ENCODE measurements at regions not wholly inside any gene's neighbourhood (a gene's known extent, or its start where the extent isn't known, plus 50 kb on each side); places are given as distances from the start of the nearest gene placed in this dataset.

DNA sequence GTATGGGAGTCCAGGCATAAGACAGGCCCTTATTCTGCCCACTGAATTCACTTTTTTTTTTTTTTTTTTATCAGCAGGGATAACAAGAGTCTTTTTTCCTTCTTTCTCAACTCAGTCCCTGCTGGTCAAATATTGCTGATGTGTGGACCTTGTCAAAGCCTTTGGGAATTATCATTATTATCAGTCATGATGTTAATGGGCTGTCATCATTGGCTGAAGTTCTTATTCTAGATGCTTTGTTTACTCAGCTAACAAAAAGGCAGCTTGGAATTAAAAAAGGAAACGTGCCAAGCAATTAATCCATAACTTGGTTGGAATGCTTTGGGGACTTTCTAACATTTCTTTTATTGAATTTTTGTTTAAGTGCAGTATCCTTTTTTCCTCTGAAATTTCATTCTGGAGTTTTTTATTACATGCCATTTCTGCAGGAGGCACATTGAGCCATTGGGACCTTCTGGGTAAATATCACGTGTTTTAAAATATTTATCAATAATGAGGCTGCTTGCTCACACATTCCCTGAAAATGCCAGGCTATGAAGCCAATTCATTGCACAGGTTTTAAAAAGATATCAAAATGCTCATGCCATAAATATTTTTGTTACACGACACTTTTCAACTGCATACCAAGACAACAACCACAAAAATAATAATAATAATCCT, 246.3 kb downstream of the TXNL1 start:
- ATAC-seq (no peak), DNase-seq (ENCODE audit: low read depth, low spot score) (no peak)
- Histone ChIP-seq H3K27me3 (ENCODE audit: control insufficient read depth, insufficient read depth, low read length) (no peaks in the 10 kb centered on the region), H3K36me3 (ENCODE audit: control insufficient read depth, insufficient read depth, low read length) (no peaks in the 10 kb centered on the region), H3K9me3 (ENCODE audit: control insufficient read depth, insufficient read depth, low read depth, low read length) (no peaks in the 10 kb centered on the region), H3K4me1 (ENCODE audit: control insufficient read depth, insufficient read depth, low read length) (no peaks in the 10 kb centered on the region), H3K27ac (ENCODE audit: low read length) (no peak overlapping the region), H3K4me3 (ENCODE audit: low read depth in 2 of 2, low read length in 2 of 2) (no peak overlapping the region)
- ChIA-PET POLR2A (no interaction called here), CTCF (no interaction called here)
- in situ Hi-C loops (cut with HindIII; ENCODE audit: low pct_unique_long_range_greater_than_20kb, low sequenced_read_pairs): no loop called here
- TF ChIP-seq REST (IDR thresholded peaks at IDR 0.05; ENCODE audit: insufficient read depth in 1 of 2, low read depth in 2 of 2, low read length in 1 of 2) (no peak), TCF7L2 (IDR thresholded peaks at IDR 0.05; ENCODE audit: low read depth, low read length) (no peak), CTCF (IDR thresholded peaks at IDR 0.05) (no peak), POLR2AphosphoS5 (IDR thresholded peaks at IDR 0.05; ENCODE audit: low read depth, low read length) (no peak), SIN3A (IDR thresholded peaks at IDR 0.05; ENCODE audit: borderline replicate concordance, insufficient read depth, low read depth, low read length) (no peak)
- intact Hi-C loops (cut with micrococcal nuclease; ENCODE audit: unreplicated experiment): no loop called here
- BruUV-seq (replicated peaks): no TSS peak

DNA sequence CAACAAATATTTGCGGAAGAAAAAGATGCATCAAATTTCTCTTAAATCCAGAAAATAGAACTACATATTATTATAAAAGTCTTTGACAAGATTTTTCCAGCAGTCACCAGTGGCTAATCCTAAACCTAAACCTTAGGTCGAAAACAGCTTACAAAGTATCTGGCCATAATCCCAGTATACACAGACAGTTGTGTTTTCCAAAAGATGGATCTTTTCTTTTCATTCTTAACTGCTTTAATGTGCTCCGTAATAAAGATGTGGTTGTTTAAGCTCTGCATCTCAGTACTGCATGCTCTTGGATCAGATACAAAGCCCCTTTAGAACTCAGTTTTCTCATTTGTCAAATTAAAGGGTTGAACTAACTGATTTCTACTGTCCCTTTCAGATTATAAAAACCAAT, 247.8 kb downstream of the TXNL1 start:
- TF ChIP-seq SIN3A (IDR thresholded peaks at IDR 0.05; ENCODE audit: borderline replicate concordance, insufficient read depth, low read depth, low read length) (no peak), POLR2AphosphoS5 (IDR thresholded peaks at IDR 0.05; ENCODE audit: low read depth, low read length) (no peak), REST (IDR thresholded peaks at IDR 0.05; ENCODE audit: insufficient read depth in 1 of 2, low read depth in 2 of 2, low read length in 1 of 2) (no peak), TCF7L2 (IDR thresholded peaks at IDR 0.05; ENCODE audit: low read depth, low read length) (no peak), CTCF (IDR thresholded peaks at IDR 0.05) (no peak)
- ATAC-seq: no peak
- Histone ChIP-seq H3K4me3 (ENCODE audit: low read depth in 2 of 2, low read length in 2 of 2) (no peak overlapping the region), H3K27me3 (ENCODE audit: control insufficient read depth, insufficient read depth, low read length) (no peaks in the 10 kb centered on the region), H3K36me3 (ENCODE audit: control insufficient read depth, insufficient read depth, low read length) (no peaks in the 10 kb centered on the region), H3K27ac (ENCODE audit: low read length) (no peak overlapping the region), H3K9me3 (ENCODE audit: control insufficient read depth, insufficient read depth, low read depth, low read length) (no peaks in the 10 kb centered on the region), H3K4me1 (ENCODE audit: control insufficient read depth, insufficient read depth, low read length) (no peaks in the 10 kb centered on the region)
- in situ Hi-C loops (cut with HindIII; ENCODE audit: low pct_unique_long_range_greater_than_20kb, low sequenced_read_pairs): no loop called here
- intact Hi-C loops (cut with micrococcal nuclease; ENCODE audit: unreplicated experiment): no loop called here
- ChIA-PET CTCF (no interaction called here), POLR2A (no interaction called here)
- no peak for DNase-seq (ENCODE audit: low read depth, low spot score)
- BruUV-seq (replicated peaks): no TSS peak

All from Panc1 (cell line).